HL-60 (cell line): ENCODE measurements at regions not wholly inside any gene's neighbourhood (a gene's known extent, or its start where the extent isn't known, plus 50 kb on each side); places are given as distances from the start of the nearest gene placed in this dataset.
"Not testable (repeated sequence)": the region's sequence is repeated elsewhere in the genome, so short reads cannot be mapped to it uniquely, and the experiment has no call there.

Experiments used
- DNase-seq, 2 experiments: peaks; one replicate each; pipeline ENCODE4 v3.0.0-alpha.2; 2010 to 2020; ENCODE audit warnings: low read depth in 1 of 2, low spot score in 1 of 2
- H3K27ac ChIP-seq: fragments of 250-450 bp; sonication (Bioruptor Pico); replicated peaks from 2 replicates; pipeline ENCODE4 v1.5.1; 2020; ENCODE audit warnings: mild to moderate bottlenecking, moderate library complexity
- H3K27me3 ChIP-seq: fragments of 250-450 bp; sonication (Bioruptor Pico); 2 replicates; pipeline ENCODE4 v1.5.1; 2021; ENCODE audit warnings: mild to moderate bottlenecking, moderate library complexity; ENCODE audit not compliant: insufficient read depth, poor library complexity, severe bottlenecking
- H3K4me3 ChIP-seq: replicated peaks from 2 replicates; pipeline ENCODE4 v1.5.1; 2011; ENCODE audit warnings: mild to moderate bottlenecking, control low read depth, low read length; ENCODE audit not compliant: insufficient read depth

- H3K27ac ChIP-seq, DNase-seq, H3K27me3 ChIP-seq, H3K4me3 ChIP-seq: not testable (repeated sequence)
These were observed 297.4 kb downstream of the CACNA1B start for GRCh38 chr9:138174954-138175353.

GRCh38 chr9:138175354-138175753, 297.8 kb downstream of the CACNA1B start:
- DNase-seq, H3K27me3 ChIP-seq, H3K27ac ChIP-seq, H3K4me3 ChIP-seq: not testable (repeated sequence)

- not testable (repeated sequence) for H3K27me3 ChIP-seq, H3K27ac ChIP-seq, H3K4me3 ChIP-seq, DNase-seq
These were observed 299.5 kb downstream of the CACNA1B start for GRCh38 chr9:138177091-138177490.

- H3K27me3 ChIP-seq, DNase-seq, H3K4me3 ChIP-seq, H3K27ac ChIP-seq: not testable (repeated sequence)
These were observed 301.4 kb downstream of the CACNA1B start for GRCh38 chr9:138179003-138179402.

GRCh38 chr9:138179671-138180070, 302.1 kb downstream of the CACNA1B start:
- not testable (repeated sequence) for H3K27ac ChIP-seq, H3K4me3 ChIP-seq, H3K27me3 ChIP-seq, DNase-seq

GRCh38 chr9:138181963-138182362, 304.4 kb downstream of the CACNA1B start:
- DNase-seq, H3K27me3 ChIP-seq, H3K27ac ChIP-seq, H3K4me3 ChIP-seq: not testable (repeated sequence)

GRCh38 chr9:138197156-138197555, 319.6 kb downstream of the CACNA1B start:
- not testable (repeated sequence) for H3K27me3 ChIP-seq, H3K27ac ChIP-seq, H3K4me3 ChIP-seq, DNase-seq

GRCh38 chr9:138198963-138199362, 321.4 kb downstream of the CACNA1B start:
- DNase-seq, H3K4me3 ChIP-seq, H3K27ac ChIP-seq, H3K27me3 ChIP-seq: not testable (repeated sequence)

GRCh38 chr9:138199917-138200316, 322.3 kb downstream of the CACNA1B start:
- H3K27me3 ChIP-seq, H3K27ac ChIP-seq, H3K4me3 ChIP-seq, DNase-seq: not testable (repeated sequence)

- not testable (repeated sequence) for H3K4me3 ChIP-seq, DNase-seq, H3K27me3 ChIP-seq, H3K27ac ChIP-seq
These were observed 323.0 kb downstream of the CACNA1B start for GRCh38 chr9:138200481-138201142.

- not testable (repeated sequence) for DNase-seq, H3K4me3 ChIP-seq, H3K27ac ChIP-seq, H3K27me3 ChIP-seq
These were observed 323.7 kb downstream of the CACNA1B start for GRCh38 chr9:138201167-138201889.

GRCh38 chr9:138202043-138202442, 324.5 kb downstream of the CACNA1B start:
- H3K27me3 ChIP-seq, DNase-seq, H3K4me3 ChIP-seq, H3K27ac ChIP-seq: not testable (repeated sequence)

- H3K4me3 ChIP-seq, H3K27me3 ChIP-seq, H3K27ac ChIP-seq, DNase-seq: not testable (repeated sequence)
These were observed 325.7 kb downstream of the CACNA1B start for GRCh38 chr9:138203304-138203703.

- not testable (repeated sequence) for H3K27me3 ChIP-seq, H3K4me3 ChIP-seq, DNase-seq, H3K27ac ChIP-seq
These were observed 326.3 kb downstream of the CACNA1B start for GRCh38 chr9:138203872-138204271.

- H3K4me3 ChIP-seq, H3K27me3 ChIP-seq, DNase-seq, H3K27ac ChIP-seq: not testable (repeated sequence)
These were observed 328.5 kb downstream of the CACNA1B start for GRCh38 chr9:138206108-138206507.
